Nucleus accumbens (tissue), 56 donors: ENCODE measurements at regions not wholly inside any gene's neighbourhood (a gene's known extent, or its start where the extent isn't known, plus 50 kb on each side); places are given as distances from the start of the nearest gene placed in this dataset.
"Not testable (repeated sequence)": the region's sequence is repeated elsewhere in the genome, so short reads cannot be mapped to it uniquely, and the experiment has no call there.

Source experiments
- DNase-seq, 56 donors: peaks; one replicate each; lab custom pipeline; 2025; lab: John Stamatoyannopoulos, UW

- no peak for DNase-seq
Measured at GRCh38 chr7:115793958-115794702, 236.4 kb downstream of the TFEC start.

DNA sequence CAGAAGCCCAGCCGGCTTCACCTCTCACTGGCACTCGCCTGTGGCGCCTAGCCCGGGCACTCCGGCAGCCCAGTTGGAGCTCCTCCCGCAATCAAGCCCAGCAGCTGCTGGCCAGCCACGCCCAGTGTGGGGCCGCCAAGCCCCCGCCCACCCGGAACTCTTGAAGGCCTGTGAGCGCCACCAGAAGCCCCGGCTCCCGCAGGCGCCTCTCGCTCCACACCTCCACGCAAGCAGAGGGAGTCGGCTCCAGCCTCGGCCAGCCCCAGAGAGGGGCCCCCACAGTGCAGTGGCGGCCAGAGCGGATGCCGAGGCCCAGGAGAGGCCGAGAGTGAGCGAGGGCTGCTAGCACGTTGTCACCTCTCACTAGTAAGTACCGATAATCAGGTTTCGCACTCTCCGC, 240.7 kb downstream of the TFEC start:
- no peak for DNase-seq

DNA sequence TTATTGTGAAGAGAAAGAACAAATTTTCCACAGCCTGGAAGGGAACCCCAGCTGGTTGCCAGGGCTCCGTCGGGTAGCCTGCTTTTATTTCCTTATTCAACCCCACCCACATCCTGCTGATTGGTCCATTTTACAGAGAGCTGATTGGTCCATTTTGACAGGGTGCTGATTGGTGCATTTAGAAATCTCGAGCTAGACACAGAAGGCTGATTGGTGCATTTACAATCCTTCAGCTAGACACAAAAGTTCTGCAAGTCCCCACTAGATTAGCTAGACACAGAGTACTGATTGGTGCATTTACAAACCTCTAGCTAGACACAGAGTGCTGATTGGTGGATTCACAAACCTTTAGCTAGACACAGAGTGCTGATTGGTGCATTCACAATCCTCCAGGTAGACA, 241.1 kb downstream of the TFEC start:
- DNase-seq, result not testable (repeated sequence)

- peak in 9 of 56 donors; percentile 0 to 23 (median 4) for DNase-seq
Measured at GRCh38 chr7:115782696-115783490, 247.7 kb downstream of the TFEC start.

GRCh38 chr7:115779561-115779960, 251.0 kb downstream of the TFEC start:
- DNase-seq, result no peak

DNA sequence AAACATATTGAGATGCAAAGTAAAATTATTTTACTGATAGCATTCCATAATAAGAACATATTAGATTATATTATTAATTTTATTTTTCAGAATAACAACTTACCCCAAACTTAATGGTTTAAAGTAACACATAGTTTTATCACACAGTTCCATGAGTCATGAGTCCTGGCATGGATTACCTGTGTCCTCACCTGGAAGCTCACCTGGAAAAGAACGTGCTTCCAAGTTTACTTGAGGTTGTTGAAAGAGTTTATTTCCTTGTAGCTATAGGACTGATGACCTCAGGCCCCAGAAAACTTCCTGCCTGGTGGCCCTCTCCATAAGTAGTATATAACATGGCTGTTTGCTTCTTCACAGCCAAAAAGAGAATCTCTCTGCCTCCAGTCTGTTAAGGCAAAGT, 254.6 kb downstream of the TFEC start:
- DNase-seq, result no peak

DNA sequence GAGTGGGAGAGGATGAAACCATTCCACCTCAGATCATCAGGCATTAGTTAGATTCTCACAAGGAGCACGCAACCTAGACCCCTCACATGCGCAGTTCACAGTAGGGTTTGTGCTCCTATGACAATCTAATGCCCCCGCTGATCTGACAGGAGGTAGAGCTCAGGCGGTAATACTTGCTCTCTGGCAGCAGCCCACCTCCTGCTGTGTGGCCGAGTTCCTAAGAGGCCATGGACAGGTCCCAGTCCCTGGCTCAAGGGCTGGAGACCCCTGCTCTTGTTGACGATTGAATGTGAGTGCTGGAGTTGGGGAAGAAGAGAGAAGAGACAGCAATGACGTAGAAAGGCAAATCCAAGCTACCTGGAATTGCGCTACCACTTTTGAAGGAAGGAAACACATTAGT, 267.2 kb downstream of the TFEC start:
- no peak for DNase-seq

- DNase-seq, result no peak
Measured at GRCh38 chr7:115758025-115758424, 272.5 kb downstream of the TFEC start.

- DNase-seq, result no peak
Measured at GRCh38 chr7:115754226-115754625, 276.3 kb downstream of the TFEC start.

DNA sequence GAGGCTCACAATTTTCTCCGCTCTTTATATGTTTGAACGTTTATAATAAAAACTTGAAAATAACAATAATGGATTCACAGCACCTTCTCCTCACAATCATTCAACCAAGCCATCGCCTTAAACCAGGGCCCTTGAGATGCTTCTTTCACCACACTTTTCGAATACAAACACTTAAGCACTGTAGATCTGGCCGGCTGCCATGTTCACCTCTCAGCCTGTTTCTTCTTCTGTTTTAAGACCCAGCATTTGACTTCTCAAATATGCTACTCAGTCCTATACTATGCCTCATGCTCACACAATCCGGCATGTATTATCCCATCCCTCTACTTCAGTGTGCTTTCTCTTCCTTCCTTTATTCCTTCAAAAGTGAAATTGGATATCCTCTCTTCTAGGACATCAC, 280.6 kb downstream of the TFEC start:
- DNase-seq, result no peak

DNA sequence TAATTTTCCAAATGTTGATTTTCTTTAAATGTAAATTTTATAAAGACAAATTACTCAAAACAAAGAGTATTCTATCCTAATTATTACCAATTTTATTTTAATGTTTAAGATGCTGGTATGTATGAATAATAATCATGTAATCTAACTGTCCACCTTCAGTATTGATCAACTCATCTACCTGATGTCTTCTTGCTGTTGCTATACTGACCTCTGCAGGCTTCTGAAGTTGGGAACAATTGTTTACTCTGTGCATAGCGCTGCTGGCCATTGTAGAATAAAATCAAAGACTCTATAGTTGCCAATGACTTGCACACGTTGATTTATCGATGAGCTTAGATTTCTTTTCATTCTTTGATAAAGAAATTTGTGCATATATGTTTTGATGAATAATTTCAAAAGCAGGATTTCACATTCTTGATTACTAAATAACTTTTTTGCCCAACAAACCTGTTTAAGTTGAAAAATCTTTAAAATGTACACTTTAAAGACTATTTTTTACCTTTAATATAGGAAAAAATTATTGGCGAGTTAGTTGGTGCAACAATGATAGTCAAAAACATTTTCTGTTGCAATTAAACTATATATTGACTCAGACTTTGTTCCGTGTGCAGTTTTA, 282.3 kb downstream of the TFEC start:
- DNase-seq, result no peak

DNA sequence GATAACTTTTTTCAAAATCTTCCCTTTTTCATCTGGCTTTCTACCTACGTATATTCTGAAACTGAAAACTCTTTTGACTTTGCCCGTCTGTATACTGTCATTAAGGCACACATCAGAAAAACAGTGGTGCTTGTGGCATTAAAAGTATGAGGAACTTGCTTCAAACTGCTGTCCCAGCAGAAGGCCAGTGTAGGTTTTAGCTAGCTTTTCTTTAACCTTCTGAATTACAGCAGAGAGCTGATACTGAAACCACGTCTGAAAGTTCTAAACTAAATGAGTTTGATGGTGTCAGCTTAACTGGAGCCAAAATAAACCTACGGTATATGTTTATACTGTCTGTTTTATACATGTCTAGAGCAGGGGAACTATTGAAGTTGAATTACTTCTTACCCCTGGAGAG, 283.4 kb downstream of the TFEC start:
- no peak for DNase-seq

DNA sequence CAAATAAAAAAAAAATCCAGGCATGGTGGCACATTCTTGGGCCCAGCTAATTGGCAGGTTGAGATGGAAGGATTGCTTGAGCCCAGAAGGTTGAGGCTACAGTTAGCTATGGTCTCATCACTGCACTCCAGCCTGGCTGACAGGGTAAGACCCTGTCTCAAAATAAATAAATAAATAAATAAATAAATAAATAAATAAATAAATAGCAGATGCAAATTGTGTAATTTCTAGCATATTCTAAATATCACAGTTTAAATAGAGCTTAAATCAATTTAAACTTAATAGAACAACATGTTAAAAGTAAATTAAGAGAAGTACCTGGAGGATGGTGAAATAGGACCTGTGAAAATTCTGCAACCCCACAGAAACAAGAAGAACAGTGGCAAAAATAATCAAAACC, 290.5 kb downstream of the TFEC start:
- DNase-seq, result no peak

- no peak for DNase-seq
Measured at GRCh38 chr7:115734641-115735040, 295.9 kb downstream of the TFEC start.

GRCh38 chr7:115731796-115732471, 298.6 kb downstream of the TFEC start:
- DNase-seq, result no peak

DNA sequence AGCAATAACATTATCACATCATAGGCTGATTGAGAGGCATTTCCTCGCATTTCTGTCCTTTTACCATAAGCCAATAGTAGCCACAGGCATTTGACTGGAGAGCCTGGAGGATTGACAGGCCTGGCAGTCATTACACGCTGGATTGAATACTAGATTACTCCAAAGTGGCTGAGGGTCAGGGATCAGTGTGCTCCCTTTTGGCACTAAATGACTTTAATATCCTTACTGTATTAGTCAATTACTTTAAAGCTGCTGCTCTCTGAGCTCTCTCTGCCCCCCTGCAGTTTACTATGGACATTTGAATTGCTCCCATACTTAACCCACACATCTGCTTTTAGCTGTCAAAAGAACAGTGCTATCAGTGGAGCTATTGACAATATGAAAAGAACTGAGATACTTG, 302.0 kb downstream of the TFEC start:
- DNase-seq, result no peak

- peak in 1 of 56 donors; percentile 3 for DNase-seq
Measured at GRCh38 chr7:115724400-115725056, 306.0 kb downstream of the TFEC start.

GRCh38 chr7:115722302-115722977, 308.1 kb downstream of the TFEC start:
- DNase-seq, result no peak

DNA sequence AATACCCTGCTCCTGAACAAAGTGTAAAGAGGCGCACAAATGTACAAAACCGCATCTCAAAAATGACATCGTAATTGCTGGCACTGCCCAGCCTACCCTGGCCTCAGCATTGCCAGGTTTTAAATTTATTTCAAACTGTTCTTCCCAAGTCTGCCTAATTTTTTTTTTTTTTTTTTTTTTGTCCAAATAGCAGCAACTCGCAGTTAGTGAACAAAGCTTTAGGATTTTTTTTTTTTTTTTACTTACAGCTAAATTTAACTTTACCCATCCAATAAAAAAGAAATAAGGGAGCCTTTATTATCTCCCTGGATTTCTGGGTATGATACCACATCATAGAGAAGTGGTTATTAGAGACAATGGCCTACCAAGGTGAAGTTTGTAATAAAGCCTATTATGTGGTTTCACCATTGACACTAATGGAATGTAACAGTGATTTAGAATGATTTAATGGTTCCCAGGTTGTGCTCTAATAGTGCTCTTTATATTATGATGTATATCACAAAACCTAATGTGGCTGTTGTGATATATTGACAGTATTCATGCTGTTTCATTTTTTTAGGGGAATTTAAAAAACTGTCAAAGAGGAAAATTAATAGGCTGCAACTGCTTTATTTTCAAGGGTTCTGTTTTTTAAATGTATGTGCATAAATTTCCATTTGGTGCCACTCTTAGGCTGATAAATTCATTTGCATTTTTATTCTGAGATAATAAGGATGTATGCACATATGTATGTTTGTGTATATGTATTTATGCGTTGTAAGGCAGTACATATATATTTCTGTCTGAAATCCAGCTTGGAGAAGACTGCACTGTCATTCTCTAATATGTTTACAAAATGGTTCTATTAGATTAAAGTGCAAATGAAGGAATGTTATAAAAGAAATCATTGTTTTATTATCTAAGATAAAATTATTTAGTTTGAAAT, 309.0 kb downstream of the TFEC start:
- no peak for DNase-seq
